ENCODE measurements at regions not wholly inside any gene's neighbourhood (a gene's known extent, or its start where the extent isn't known, plus 50 kb on each side); places are given as distances from the start of the nearest gene placed in this dataset.
A peak's percentile ranks its signal among the peaks of the same experiment; 100 is the strongest.

DNA sequence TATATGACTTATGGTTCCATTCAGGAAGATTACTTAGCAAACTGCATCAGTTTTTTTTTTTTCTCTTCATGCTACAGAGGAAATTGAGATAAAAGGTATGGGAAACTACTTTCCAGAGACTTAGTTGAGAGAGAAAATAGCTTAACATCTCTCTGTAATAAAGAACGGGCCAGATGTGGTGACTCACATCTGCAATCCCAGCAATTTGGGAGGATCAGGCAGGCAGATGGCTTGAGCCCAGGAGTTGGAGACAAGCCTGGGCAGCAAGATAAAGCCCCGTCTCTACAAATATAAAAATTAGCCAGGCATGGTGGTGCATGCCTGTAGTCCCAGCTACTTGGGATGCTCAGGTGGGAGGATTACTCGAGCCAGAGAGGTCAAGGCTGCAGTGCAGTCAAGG lies 271.2 kb upstream of the TENM3 start:
- Histone ChIP-seq H3K4me1 (ENCODE audit: control insufficient read depth, insufficient read depth, low read length) (peaks cover 30% of the 10 kb centered on the region), H3K4me3 (ENCODE audit: low read length) (peak overlapping the region; percentile 36), H3K9ac (ENCODE audit: low read depth, low read length) (no peak overlapping the region), H3K36me3 (ENCODE audit: insufficient read depth, low read length) (no peaks in the 10 kb centered on the region), H3K4me2 (ENCODE audit: low read length) (peak overlapping the region; percentile 43), H3K27me3 (ENCODE audit: control insufficient read depth, insufficient read depth, low read length) (no peaks in the 10 kb centered on the region), H3K9me3 (replicated peaks; ENCODE audit: low read length) (no peaks in the 10 kb centered on the region)

DNA sequence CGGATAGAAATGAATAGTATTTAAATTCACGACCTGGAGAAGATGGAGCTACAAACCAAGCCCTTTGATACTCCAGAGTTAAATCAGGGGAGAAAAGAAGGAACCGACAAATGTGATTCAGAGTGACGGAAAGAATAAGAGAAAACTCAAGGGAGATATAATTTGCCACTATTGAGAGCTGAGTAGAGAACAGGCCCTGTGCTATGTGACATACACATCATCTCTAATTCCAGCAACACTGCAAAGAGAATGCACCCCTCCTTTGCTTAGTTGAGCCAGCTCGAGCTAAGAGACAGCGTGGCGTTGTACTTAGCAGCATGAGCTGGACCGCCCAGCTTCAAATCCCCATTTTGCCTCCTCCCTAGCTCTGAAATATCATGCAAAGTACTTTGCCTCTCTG lies 266.4 kb upstream of the TENM3 start:
- H3K4me3 ChIP-seq (ENCODE audit: low read length): no peak overlapping the region
- H3K4me2 ChIP-seq (ENCODE audit: low read length): no peak overlapping the region
- H3K4me1 ChIP-seq (ENCODE audit: control insufficient read depth, insufficient read depth, low read length): peaks cover 4% of the 10 kb centered on the region
- no peaks in the 10 kb centered on the region for H3K36me3 ChIP-seq (ENCODE audit: insufficient read depth, low read length)
- no peak overlapping the region for H3K9ac ChIP-seq (ENCODE audit: low read depth, low read length)
- H3K27me3 ChIP-seq (ENCODE audit: control insufficient read depth, insufficient read depth, low read length): no peaks in the 10 kb centered on the region
- no peaks in the 10 kb centered on the region for H3K9me3 ChIP-seq (replicated peaks; ENCODE audit: low read length)

DNA sequence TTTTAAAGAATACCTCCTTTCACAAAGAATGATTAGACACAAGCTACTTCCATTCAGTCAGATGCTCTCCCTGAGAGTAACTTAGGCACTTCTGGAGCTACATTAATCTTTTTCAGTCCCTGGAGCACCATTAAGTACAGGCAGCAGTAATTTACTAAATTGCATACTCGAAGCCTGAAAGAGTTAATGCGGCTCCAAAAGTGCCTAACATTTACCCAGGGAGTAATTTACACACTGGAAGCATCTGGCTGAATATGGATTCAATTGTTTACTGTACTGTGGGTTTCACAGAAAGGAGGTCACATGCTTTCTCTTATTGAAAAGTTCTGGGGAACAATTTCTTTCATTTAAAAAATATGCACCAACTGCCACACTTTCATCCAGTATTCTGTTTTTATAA lies 260.8 kb upstream of the TENM3 start:
- Histone ChIP-seq H3K27me3 (ENCODE audit: control insufficient read depth, insufficient read depth, low read length) (no peaks in the 10 kb centered on the region), H3K4me1 (ENCODE audit: control insufficient read depth, insufficient read depth, low read length) (no peaks in the 10 kb centered on the region)

DNA sequence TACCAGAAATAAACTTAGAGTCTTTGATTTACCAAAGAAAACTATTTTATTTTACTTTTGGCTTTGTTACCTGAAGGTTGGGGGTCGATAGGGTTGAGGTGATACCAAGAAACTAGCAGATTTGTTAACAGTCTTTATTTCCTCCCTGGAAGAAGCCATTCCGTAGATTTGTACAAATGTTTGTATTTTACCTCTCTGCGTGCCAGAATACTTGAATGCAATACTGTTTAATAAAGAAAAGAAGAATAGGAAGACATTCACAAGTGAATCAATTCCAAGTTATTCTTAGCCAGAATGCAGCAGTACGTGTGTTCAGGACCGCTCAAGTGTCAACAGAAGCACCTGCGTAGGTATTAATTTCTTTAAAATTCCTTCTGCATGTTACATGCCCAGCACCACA lies 260.3 kb upstream of the TENM3 start:
- H3K27me3 ChIP-seq (ENCODE audit: control insufficient read depth, insufficient read depth, low read length): no peaks in the 10 kb centered on the region
- no peak overlapping the region for H3K4me2 ChIP-seq (ENCODE audit: low read length)
- no peaks in the 10 kb centered on the region for H3K9me3 ChIP-seq (replicated peaks; ENCODE audit: low read length)
- no peak overlapping the region for H3K9ac ChIP-seq (ENCODE audit: low read depth, low read length)
- no peaks in the 10 kb centered on the region for H3K36me3 ChIP-seq (ENCODE audit: insufficient read depth, low read length)
- no peaks in the 10 kb centered on the region for H3K4me1 ChIP-seq (ENCODE audit: control insufficient read depth, insufficient read depth, low read length)
- no peak overlapping the region for H3K4me3 ChIP-seq (ENCODE audit: low read length)

More for the DNA sequence above, 260.8 kb upstream of the TENM3 start:
- H3K36me3 ChIP-seq (ENCODE audit: insufficient read depth, low read length): no peaks in the 10 kb centered on the region
- no peak overlapping the region for H3K4me2 ChIP-seq (ENCODE audit: low read length)
- no peak overlapping the region for H3K9ac ChIP-seq (ENCODE audit: low read depth, low read length)
- no peak overlapping the region for H3K4me3 ChIP-seq (ENCODE audit: low read length)
- H3K9me3 ChIP-seq (replicated peaks; ENCODE audit: low read length): no peaks in the 10 kb centered on the region

DNA sequence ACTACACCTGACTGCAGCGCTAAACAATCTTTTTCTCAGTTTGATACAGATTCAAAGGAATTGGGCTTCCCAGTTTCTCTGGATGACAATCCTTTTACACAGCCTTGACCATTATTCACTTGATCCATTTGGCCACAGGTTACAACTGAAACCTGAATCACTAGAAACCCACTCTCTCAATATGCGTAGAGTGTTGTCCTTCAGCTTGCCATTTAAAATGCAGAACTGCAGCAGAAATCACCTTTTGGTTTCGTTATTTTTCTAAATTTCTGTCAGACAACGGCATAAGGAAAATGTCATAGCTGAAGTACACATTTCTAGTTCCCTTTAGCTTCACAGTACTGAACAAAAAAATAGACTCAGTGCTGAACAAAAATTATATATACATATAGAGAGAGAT lies 255.8 kb upstream of the TENM3 start:
- H3K9me3 ChIP-seq (replicated peaks; ENCODE audit: low read length): no peaks in the 10 kb centered on the region

DNA sequence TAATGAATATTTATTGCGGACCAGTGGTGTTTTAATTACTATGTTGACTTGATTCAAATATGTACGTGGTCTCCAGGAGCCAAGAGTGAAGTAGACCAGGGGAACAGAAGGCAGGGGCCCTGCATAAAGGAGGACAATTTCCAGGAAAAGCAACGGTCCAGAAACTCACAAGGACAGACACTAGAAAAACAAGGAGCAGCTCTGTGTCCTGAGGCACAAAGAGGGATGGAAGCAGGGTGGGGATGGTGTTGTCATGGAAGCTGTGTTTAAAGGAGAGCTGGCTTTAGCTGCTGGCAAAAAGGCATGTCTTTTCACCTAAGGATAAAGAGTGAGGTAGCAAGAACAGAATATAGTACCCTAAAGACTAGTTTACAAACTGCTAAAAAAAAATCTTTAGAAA lies 254.1 kb upstream of the TENM3 start:
- Histone ChIP-seq H3K4me3 (ENCODE audit: low read length) (no peak overlapping the region), H3K27me3 (ENCODE audit: control insufficient read depth, insufficient read depth, low read length) (no peaks in the 10 kb centered on the region), H3K4me1 (ENCODE audit: control insufficient read depth, insufficient read depth, low read length) (no peaks in the 10 kb centered on the region), H3K36me3 (ENCODE audit: insufficient read depth, low read length) (no peaks in the 10 kb centered on the region), H3K4me2 (ENCODE audit: low read length) (no peak overlapping the region), H3K9ac (ENCODE audit: low read depth, low read length) (no peak overlapping the region), H3K9me3 (replicated peaks; ENCODE audit: low read length) (no peaks in the 10 kb centered on the region)

More for the DNA sequence above, 255.8 kb upstream of the TENM3 start:
- no peak overlapping the region for H3K9ac ChIP-seq (ENCODE audit: low read depth, low read length)
- H3K4me2 ChIP-seq (ENCODE audit: low read length): no peak overlapping the region
- H3K36me3 ChIP-seq (ENCODE audit: insufficient read depth, low read length): no peaks in the 10 kb centered on the region
- no peaks in the 10 kb centered on the region for H3K4me1 ChIP-seq (ENCODE audit: control insufficient read depth, insufficient read depth, low read length)
- H3K4me3 ChIP-seq (ENCODE audit: low read length): no peak overlapping the region
- no peaks in the 10 kb centered on the region for H3K27me3 ChIP-seq (ENCODE audit: control insufficient read depth, insufficient read depth, low read length)

DNA sequence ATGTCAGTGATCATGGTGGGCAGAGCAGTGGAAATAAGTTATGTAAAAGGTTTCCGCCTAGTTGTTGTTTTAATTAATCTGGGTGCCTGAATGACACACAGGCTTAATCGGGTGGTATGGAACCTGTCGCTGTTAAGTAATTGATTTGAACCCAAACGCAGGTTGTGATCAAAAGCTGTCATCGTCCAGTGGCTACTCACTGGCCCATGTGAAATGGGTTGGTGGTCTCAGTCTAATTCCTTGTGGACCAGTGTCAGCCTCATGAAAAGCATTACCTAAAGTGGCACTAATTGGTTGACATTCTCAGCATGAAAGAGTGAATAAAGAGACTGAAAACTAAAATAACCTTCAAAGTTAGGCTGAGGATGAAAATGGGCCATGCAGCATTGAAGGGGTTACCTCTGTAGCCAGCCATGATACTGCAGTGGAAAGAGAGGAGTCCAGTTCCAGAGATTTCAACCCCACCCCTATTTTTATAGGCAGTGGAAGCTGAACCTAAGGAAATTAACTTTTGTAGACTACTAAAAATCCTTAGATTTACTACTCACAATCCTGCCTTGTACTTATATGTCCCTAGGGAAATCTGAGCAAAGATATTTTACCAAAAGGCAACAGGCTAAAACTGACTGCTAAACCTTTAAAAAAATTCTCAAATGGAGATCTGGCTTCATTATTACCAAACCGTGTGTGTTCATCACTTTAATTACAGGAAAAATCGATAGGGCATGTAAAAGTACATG lies 251.7 kb upstream of the TENM3 start:
- Histone ChIP-seq H3K9me3 (replicated peaks; ENCODE audit: low read length) (no peaks in the 10 kb centered on the region), H3K9ac (ENCODE audit: low read depth, low read length) (no peak overlapping the region), H3K4me3 (ENCODE audit: low read length) (no peak overlapping the region), H3K4me2 (ENCODE audit: low read length) (no peak overlapping the region), H3K27me3 (ENCODE audit: control insufficient read depth, insufficient read depth, low read length) (no peaks in the 10 kb centered on the region), H3K4me1 (ENCODE audit: control insufficient read depth, insufficient read depth, low read length) (no peaks in the 10 kb centered on the region), H3K36me3 (ENCODE audit: insufficient read depth, low read length) (no peaks in the 10 kb centered on the region)

DNA sequence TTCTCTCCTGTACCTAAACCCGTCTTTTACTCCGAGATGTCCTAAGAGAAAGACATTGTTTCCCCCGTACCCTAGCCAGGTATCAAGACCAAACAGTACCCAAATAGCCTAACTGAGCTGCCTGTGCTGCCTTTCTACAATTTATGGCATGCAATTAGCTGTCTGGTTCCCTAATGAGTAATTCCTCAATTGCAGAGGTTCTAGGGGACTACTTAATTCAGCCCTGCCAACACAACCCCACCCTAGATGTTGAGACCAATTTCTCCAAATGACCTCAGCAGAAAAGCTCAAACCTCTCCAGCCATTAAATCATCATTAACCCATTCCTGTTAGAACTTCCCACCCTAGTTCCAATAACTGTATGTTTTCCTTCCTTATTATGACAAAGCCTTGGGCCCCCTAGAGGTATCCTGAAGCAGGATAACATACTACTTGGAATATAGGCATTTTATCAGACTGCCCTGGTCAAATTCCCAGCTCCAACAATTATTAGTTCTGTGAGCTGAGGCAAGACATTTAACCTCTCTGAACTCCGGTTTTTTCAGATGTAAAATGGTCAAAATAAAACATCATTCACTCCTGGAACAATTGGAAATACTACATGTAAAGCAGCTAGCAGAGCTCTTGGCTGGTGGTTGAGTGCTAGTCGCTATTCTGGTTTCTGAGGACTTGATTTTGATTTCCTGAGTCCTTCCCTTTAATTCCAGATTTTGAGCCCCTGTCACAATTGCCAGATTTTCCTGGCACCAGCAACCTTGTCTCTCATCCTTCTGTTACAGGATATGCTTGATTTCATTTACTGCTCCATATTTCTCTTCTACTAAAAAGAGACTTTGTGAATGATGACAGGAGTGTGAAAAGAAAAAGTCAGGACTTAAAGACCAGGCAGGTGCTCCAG lies 244.6 kb upstream of the TENM3 start:
- no peak overlapping the region for H3K4me3 ChIP-seq (ENCODE audit: low read length)
- no peaks in the 10 kb centered on the region for H3K4me1 ChIP-seq (ENCODE audit: control insufficient read depth, insufficient read depth, low read length)
- H3K36me3 ChIP-seq (ENCODE audit: insufficient read depth, low read length): no peaks in the 10 kb centered on the region
- H3K9me3 ChIP-seq (replicated peaks; ENCODE audit: low read length): no peaks in the 10 kb centered on the region
- no peak overlapping the region for H3K4me2 ChIP-seq (ENCODE audit: low read length)
- no peak overlapping the region for H3K9ac ChIP-seq (ENCODE audit: low read depth, low read length)
- no peaks in the 10 kb centered on the region for H3K27me3 ChIP-seq (ENCODE audit: control insufficient read depth, insufficient read depth, low read length)

DNA sequence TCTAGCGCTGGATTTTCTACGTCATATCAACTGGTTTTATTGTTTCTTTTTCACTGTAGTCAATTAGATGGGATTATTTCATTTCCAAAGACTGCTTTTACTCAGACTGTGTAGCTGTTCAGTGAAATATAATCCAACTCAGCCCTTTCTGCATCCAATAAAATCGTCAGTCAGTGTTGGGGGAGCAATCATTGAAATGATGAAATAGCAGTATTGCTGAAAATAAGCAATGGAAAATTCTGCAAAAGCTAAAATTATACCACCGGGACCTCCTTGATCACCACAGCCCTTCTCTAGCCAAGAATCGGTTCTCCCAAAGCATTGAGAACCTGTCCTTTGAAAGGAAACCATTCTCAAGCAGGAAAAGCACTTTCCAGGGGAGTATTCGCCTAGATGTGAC lies 243.1 kb upstream of the TENM3 start:
- H3K27me3 ChIP-seq (ENCODE audit: control insufficient read depth, insufficient read depth, low read length): no peaks in the 10 kb centered on the region

DNA sequence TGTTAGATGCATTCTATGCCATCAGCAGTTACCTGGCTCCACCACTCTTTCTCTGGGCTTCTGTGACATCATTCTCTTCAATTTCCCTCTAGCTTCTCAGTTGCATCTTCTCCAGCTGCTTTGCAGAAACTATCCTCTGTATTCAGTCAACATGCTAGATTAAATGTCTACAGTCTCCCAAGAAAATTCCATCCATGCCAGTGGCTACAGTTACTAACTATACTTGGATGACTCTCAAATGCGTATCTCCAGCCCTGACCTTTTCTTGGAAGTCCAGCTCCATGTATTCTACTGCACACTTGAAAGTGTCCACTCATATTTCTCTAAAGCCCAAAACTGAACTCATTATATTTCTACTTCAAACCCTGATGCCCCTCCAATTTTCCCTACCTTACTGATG lies 232.3 kb upstream of the TENM3 start:
- Histone ChIP-seq H3K9ac (ENCODE audit: low read depth, low read length) (no peak overlapping the region), H3K27me3 (ENCODE audit: control insufficient read depth, insufficient read depth, low read length) (no peaks in the 10 kb centered on the region), H3K9me3 (replicated peaks; ENCODE audit: low read length) (no peaks in the 10 kb centered on the region), H3K4me3 (ENCODE audit: low read length) (no peak overlapping the region), H3K4me1 (ENCODE audit: control insufficient read depth, insufficient read depth, low read length) (peaks cover 2% of the 10 kb centered on the region), H3K4me2 (ENCODE audit: low read length) (no peak overlapping the region), H3K36me3 (ENCODE audit: insufficient read depth, low read length) (no peaks in the 10 kb centered on the region)

More for the DNA sequence above, 243.1 kb upstream of the TENM3 start:
- Histone ChIP-seq H3K9me3 (replicated peaks; ENCODE audit: low read length) (no peaks in the 10 kb centered on the region), H3K4me2 (ENCODE audit: low read length) (no peak overlapping the region), H3K9ac (ENCODE audit: low read depth, low read length) (no peak overlapping the region), H3K4me3 (ENCODE audit: low read length) (no peak overlapping the region), H3K36me3 (ENCODE audit: insufficient read depth, low read length) (no peaks in the 10 kb centered on the region), H3K4me1 (ENCODE audit: control insufficient read depth, insufficient read depth, low read length) (no peaks in the 10 kb centered on the region)

DNA sequence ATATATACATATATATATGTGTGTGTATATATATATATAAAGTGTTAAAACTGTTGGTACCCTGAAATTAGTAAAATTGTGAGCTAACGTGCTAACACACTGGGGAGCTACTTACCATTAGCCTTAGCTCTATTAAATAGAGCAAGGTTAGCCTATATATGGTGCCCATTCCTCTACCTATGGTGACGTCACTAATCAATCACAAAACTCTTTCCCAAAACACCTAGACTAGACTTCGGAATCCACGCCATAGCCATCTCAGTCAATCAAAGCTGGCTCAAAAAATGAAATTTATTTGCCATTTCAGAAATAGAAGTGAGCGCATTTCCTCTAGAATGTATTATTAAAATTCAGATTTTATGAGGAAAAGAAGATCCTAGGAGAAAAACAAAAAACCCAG lies 229.0 kb upstream of the TENM3 start:
- Histone ChIP-seq H3K4me2 (ENCODE audit: low read length) (no peak overlapping the region), H3K9ac (ENCODE audit: low read depth, low read length) (no peak overlapping the region), H3K9me3 (replicated peaks; ENCODE audit: low read length) (no peaks in the 10 kb centered on the region), H3K4me3 (ENCODE audit: low read length) (no peak overlapping the region), H3K4me1 (ENCODE audit: control insufficient read depth, insufficient read depth, low read length) (peaks cover 6% of the 10 kb centered on the region), H3K36me3 (ENCODE audit: insufficient read depth, low read length) (no peaks in the 10 kb centered on the region), H3K27me3 (ENCODE audit: control insufficient read depth, insufficient read depth, low read length) (no peaks in the 10 kb centered on the region)
